ENCODE measurements at regions not wholly inside any gene's neighbourhood (a gene's known extent, or its start where the extent isn't known, plus 50 kb on each side); places are given as distances from the start of the nearest gene placed in this dataset.

DNA sequence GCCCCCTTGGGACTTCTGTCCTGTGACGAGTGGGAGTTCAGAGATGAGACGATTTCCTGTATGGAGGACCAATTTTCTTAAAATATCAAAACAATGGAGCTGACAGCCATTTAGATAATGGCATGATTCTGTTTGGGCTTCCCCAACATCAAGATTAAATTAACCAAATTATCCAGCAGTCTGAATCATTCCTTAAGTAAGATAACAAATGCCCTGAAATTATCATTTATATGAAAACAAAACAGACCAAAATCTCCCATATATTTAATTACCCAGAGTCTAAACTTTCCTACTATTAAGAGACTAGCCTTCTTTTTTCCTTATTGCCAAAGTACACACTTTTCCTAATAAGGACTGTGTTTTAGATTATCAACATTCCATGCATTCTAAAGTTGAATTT is 550.1 kb upstream of the PSMD7 start:
- TF ChIP-seq, protein P1, sequence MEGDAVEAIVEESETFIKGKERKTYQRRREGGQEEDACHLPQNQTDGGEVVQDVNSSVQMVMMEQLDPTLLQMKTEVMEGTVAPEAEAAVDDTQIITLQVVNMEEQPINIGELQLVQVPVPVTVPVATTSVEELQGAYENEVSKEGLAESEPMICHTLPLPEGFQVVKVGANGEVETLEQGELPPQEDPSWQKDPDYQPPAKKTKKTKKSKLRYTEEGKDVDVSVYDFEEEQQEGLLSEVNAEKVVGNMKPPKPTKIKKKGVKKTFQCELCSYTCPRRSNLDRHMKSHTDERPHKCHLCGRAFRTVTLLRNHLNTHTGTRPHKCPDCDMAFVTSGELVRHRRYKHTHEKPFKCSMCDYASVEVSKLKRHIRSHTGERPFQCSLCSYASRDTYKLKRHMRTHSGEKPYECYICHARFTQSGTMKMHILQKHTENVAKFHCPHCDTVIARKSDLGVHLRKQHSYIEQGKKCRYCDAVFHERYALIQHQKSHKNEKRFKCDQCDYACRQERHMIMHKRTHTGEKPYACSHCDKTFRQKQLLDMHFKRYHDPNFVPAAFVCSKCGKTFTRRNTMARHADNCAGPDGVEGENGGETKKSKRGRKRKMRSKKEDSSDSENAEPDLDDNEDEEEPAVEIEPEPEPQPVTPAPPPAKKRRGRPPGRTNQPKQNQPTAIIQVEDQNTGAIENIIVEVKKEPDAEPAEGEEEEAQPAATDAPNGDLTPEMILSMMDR (conservative IDR thresholded peaks at IDR 0.05 in 1 of 2, IDR thresholded peaks at IDR 0.05 in 1 of 2; ENCODE audit: low read depth in 1 of 2, low read length in 2 of 2) = no peak
- TF ChIP-seq EZH2 (IDR thresholded peaks at IDR 0.05; ENCODE audit: low read length, missing control alignments) = no peak

Measured in fibroblast of lung (primary cell).